RWPE1 (cell line): ENCODE measurements at regions not wholly inside any gene's neighbourhood (a gene's known extent, or its start where the extent isn't known, plus 50 kb on each side); places are given as distances from the start of the nearest gene placed in this dataset.

Experiments
- CTCF ChIA-PET: fragments of 350-600 bp; sonication (Branson Sonifier 250); formaldehyde crosslinking; extraction: SDS; loops from one replicate; lab custom pipeline; 2021; lab: Yijun Ruan, JAX
- POLR2A ChIA-PET: fragments of 400-600 bp; formaldehyde crosslinking; extraction: SDS; loops from one replicate; lab custom pipeline; 2020; ENCODE audit warnings: antibody characterized with exemption; ENCODE audit not compliant: low non-redundant PET; lab: Yijun Ruan, JAX
- DNase-seq: peaks from one replicate; pipeline ENCODE4 v3.0.0; 2012; ENCODE audit warnings: low spot score
- H3K27ac ChIP-seq: fragments of 450-650 bp; 2 replicates; pipeline ENCODE4 v1.5.1; 2017
- CTCF ChIP-seq: fragments of 450-650 bp; conservative IDR thresholded peaks from 2 replicates; pipeline ENCODE4 v1.5.1; 2017; ENCODE audit warnings: low read depth, mild to moderate bottlenecking

GRCh38 chr1:193666485-193667083 lies 480.2 kb upstream of the B3GALT2 start:
- CTCF ChIA-PET, result no interaction called here
- POLR2A ChIA-PET, result no interaction called here
- TF ChIP-seq CTCF, result no peak
- no peak overlapping the region for H3K27ac ChIP-seq
- no peak for DNase-seq

- ChIA-PET POLR2A (no interaction called here), CTCF (no interaction called here)
- TF ChIP-seq CTCF, result no peak
- H3K27ac ChIP-seq, result no peak overlapping the region
- DNase-seq, result no peak
Observed at GRCh38 chr1:193663965-193664364, 477.6 kb upstream of the B3GALT2 start.

DNA sequence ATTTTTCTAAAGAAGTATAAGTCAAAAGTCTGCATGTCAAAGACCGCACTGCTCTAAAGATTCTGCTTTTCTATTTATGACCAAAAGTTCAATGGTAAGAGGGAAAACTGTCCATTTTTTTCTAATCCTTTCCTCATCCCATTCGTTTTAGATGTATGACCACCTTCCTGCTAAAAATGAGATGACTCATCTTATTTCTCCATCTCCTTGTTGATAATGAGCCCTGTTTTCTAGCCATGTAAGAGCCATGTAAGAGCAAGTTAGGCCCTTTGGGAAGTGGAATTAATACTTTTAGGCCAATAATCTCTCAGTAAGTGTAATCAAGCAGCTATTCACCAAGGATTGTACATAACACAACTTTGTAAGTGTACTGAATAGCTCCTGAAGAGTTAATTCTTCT lies 475.6 kb upstream of the B3GALT2 start:
- POLR2A ChIA-PET, result no interaction called here
- CTCF ChIA-PET, result no interaction called here
- H3K27ac ChIP-seq, result no peak overlapping the region
- TF ChIP-seq CTCF, result no peak
- DNase-seq, result no peak

- POLR2A ChIA-PET, result no interaction called here
- TF ChIP-seq CTCF, result no peak
- H3K27ac ChIP-seq, result no peak overlapping the region
- CTCF ChIA-PET, result no interaction called here
- DNase-seq, result no peak
Observed at GRCh38 chr1:193661385-193661784, 475.0 kb upstream of the B3GALT2 start.

DNA sequence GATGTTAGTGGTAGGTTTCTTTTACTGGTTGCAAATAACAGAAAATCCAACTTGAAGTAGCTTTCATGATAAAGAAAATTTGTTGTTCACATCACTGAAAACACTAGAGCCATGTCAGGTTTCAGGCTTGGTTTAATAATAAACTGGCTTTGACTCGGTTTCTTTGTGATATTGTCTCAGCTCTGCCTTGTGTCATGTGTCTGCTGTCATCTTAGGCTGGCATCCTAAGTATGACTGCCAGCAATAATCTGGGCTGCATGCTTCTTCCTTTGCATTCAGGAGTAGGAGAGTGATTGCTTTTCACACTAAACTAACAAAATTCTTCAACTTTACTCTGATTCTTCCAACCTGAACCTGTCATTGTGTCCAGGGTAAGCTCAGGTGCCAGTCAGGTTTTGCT lies 474.0 kb upstream of the B3GALT2 start:
- TF ChIP-seq CTCF, result no peak
- CTCF ChIA-PET, result no interaction called here
- no peak for DNase-seq
- POLR2A ChIA-PET, result no interaction called here
- no peak overlapping the region for H3K27ac ChIP-seq

DNA sequence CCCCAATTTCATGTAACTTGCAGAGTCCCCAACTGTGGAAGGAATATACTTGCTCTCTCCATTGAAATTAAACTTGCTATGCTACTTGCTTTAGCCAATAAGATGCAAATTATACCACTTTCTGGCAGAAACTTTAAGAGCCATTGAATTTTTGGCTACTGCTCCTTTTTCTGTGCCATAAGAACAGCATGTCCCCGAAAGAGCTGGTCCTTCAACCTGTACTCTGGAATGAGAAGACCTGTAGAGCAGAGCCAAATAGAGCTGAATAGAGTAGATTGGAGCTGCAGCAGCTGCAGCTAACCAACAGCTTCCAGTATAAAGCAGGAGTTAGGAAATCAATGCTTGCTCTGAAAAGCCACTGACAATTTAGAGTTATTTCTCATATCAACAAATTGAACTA lies 472.3 kb upstream of the B3GALT2 start:
- ChIA-PET CTCF (no interaction called here), POLR2A (interaction anchor here (0.6 kb wide), 1 partner anchor 471 kb away, joined by 3 read pairs; no protein-coding TSS in a partner anchor)
- H3K27ac ChIP-seq, result no peak overlapping the region
- no peak for DNase-seq
- no peak for TF ChIP-seq CTCF
